Femur (tissue), 1 donor: ENCODE measurements at regions not wholly inside any gene's neighbourhood (a gene's known extent, or its start where the extent isn't known, plus 50 kb on each side); places are given as distances from the start of the nearest gene placed in this dataset.
A peak's percentile ranks its signal among the peaks of the same experiment; 100 is the strongest.

ENCODE experiments used
- DNase-seq: peaks from one replicate; pipeline ENCODE4 v3.0.0-alpha.2; 2017

GRCh38 chr15:69628256-69629093 lies 175.9 kb downstream of the RPLP1 start:
- DNase-seq = no peak

- no peak for DNase-seq
Observed at GRCh38 chr15:69629631-69630161, 177.1 kb downstream of the RPLP1 start.

GRCh38 chr15:69631005-69631404 lies 178.4 kb downstream of the RPLP1 start:
- no peak for DNase-seq

- DNase-seq = no peak
Observed at GRCh38 chr15:69631978-69632377, 179.4 kb downstream of the RPLP1 start.

- DNase-seq = no peak
Observed at GRCh38 chr15:69634860-69635259, 182.2 kb downstream of the RPLP1 start.

GRCh38 chr15:69636169-69636915 lies 183.7 kb downstream of the RPLP1 start:
- DNase-seq = no peak

GRCh38 chr15:69637818-69638217 lies 185.2 kb downstream of the RPLP1 start:
- no peak for DNase-seq

- no peak for DNase-seq
Observed at GRCh38 chr15:69643476-69643875, 190.9 kb downstream of the RPLP1 start.

GRCh38 chr15:69643971-69644370 lies 191.4 kb downstream of the RPLP1 start:
- DNase-seq = no peak

GRCh38 chr15:69644876-69645275 lies 192.3 kb downstream of the RPLP1 start:
- no peak for DNase-seq

GRCh38 chr15:69647142-69647513 lies 194.5 kb downstream of the RPLP1 start:
- no peak for DNase-seq

GRCh38 chr15:69648212-69648611 lies 195.6 kb downstream of the RPLP1 start:
- peak; percentile 48 for DNase-seq

- no peak for DNase-seq
Observed at GRCh38 chr15:69648775-69649735, 196.4 kb downstream of the RPLP1 start.

- DNase-seq = no peak
Observed at GRCh38 chr15:69652293-69652692, 199.7 kb downstream of the RPLP1 start.

GRCh38 chr15:69652751-69653305 lies 200.2 kb downstream of the RPLP1 start:
- DNase-seq = no peak

GRCh38 chr15:69653306-69653705 lies 200.7 kb downstream of the RPLP1 start:
- no peak for DNase-seq

- DNase-seq = no peak
Observed at GRCh38 chr15:69653846-69654245, 201.2 kb downstream of the RPLP1 start.

GRCh38 chr15:69656271-69657030 lies 203.8 kb downstream of the RPLP1 start:
- no peak for DNase-seq

GRCh38 chr15:69657626-69658025 lies 205.0 kb downstream of the RPLP1 start:
- DNase-seq = no peak

- no peak for DNase-seq
Observed at GRCh38 chr15:69658411-69658945, 205.9 kb downstream of the RPLP1 start.

- DNase-seq = no peak
Observed at GRCh38 chr15:69659454-69660050, 206.9 kb downstream of the RPLP1 start.
